ENCODE measurements at regions not wholly inside any gene's neighbourhood (a gene's known extent, or its start where the extent isn't known, plus 50 kb on each side); places are given as distances from the start of the nearest gene placed in this dataset.

- TF ChIP-seq XRCC5 (IDR thresholded peaks at IDR 0.05; ENCODE audit: low read depth, low read length) (no peak), ZNF764 (CRISPR knock-in tag; IDR thresholded peaks at IDR 0.05; ENCODE audit: low read depth) (no peak)
Measured at GRCh38 chr6:141347086-141347485, 785.6 kb upstream of the GJE1 start (continued).

DNA sequence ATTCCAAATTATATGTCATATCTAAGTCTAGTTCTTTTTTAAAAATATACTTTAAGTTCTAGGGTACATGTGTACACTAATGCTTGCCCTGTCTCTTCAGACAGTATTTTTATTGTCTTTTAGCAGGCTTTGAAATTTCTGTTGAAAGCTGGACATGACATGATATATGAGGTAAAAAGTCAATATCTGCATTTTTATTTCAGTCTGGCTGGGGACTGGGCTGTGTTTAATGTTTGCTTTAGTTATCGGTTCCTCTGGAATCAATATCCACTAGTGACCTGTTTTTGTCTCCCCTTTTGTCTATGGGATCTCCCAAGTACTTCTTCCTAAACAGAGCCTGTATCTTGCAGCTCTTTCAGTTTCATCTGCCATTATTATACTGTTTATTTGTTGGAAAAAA lies 786.2 kb upstream of the GJE1 start:
- CTCF ChIA-PET (ENCODE audit: low intra/inter-chr PET ratio), result no interaction called here
- TF ChIP-seq, protein P1, sequence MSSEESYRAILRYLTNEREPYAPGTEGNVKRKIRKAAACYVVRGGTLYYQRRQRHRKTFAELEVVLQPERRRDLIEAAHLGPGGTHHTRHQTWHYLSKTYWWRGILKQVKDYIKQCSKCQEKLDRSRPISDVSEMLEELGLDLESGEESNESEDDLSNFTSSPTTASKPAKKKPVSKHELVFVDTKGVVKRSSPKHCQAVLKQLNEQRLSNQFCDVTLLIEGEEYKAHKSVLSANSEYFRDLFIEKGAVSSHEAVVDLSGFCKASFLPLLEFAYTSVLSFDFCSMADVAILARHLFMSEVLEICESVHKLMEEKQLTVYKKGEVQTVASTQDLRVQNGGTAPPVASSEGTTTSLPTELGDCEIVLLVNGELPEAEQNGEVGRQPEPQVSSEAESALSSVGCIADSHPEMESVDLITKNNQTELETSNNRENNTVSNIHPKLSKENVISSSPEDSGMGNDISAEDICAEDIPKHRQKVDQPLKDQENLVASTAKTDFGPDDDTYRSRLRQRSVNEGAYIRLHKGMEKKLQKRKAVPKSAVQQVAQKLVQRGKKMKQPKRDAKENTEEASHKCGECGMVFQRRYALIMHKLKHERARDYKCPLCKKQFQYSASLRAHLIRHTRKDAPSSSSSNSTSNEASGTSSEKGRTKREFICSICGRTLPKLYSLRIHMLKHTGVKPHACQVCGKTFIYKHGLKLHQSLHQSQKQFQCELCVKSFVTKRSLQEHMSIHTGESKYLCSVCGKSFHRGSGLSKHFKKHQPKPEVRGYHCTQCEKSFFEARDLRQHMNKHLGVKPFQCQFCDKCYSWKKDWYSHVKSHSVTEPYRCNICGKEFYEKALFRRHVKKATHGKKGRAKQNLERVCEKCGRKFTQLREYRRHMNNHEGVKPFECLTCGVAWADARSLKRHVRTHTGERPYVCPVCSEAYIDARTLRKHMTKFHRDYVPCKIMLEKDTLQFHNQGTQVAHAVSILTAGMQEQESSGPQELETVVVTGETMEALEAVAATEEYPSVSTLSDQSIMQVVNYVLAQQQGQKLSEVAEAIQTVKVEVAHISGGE (CRISPR knock-in tag; IDR thresholded peaks at IDR 0.05), result no peak
- TF ChIP-seq MNT (conservative IDR thresholded peaks at IDR 0.05) (no peak), CCAR2 (IDR thresholded peaks at IDR 0.05; ENCODE audit: low read depth, low read length) (no peak), FOXP1 (CRISPR knock-in tag; IDR thresholded peaks at IDR 0.05) (no peak), TCF7L2 (IDR thresholded peaks at IDR 0.05; ENCODE audit: low read depth, low read length) (no peak), GATAD2A (IDR thresholded peaks at IDR 0.05) (no peak), ILF3 (IDR thresholded peaks at IDR 0.05; ENCODE audit: borderline replicate concordance) (no peak), SMAD4 (CRISPR knock-in tag; conservative IDR thresholded peaks at IDR 0.05) (no peak), CBFB (CRISPR knock-in tag; IDR thresholded peaks at IDR 0.05) (no peak), RFX1 (IDR thresholded peaks at IDR 0.05) (no peak), SMARCE1 (IDR thresholded peaks at IDR 0.05) (no peak), NUFIP1 (IDR thresholded peaks at IDR 0.05; ENCODE audit: partially characterized antibody) (no peak), RCOR1 (IDR thresholded peaks at IDR 0.05; ENCODE audit: borderline replicate concordance in 1 of 2, low read depth in 2 of 2, low read length in 2 of 2) (no peak)
- TF ChIP-seq, protein P2, sequence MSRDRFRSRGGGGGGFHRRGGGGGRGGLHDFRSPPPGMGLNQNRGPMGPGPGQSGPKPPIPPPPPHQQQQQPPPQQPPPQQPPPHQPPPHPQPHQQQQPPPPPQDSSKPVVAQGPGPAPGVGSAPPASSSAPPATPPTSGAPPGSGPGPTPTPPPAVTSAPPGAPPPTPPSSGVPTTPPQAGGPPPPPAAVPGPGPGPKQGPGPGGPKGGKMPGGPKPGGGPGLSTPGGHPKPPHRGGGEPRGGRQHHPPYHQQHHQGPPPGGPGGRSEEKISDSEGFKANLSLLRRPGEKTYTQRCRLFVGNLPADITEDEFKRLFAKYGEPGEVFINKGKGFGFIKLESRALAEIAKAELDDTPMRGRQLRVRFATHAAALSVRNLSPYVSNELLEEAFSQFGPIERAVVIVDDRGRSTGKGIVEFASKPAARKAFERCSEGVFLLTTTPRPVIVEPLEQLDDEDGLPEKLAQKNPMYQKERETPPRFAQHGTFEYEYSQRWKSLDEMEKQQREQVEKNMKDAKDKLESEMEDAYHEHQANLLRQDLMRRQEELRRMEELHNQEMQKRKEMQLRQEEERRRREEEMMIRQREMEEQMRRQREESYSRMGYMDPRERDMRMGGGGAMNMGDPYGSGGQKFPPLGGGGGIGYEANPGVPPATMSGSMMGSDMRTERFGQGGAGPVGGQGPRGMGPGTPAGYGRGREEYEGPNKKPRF (IDR thresholded peaks at IDR 0.05; ENCODE audit: low read depth, low read length), result no peak

More for the DNA sequence above, 786.2 kb upstream of the GJE1 start:
- H3K9me1 ChIP-seq (ENCODE audit: control insufficient read depth, insufficient read depth, low read length), result no peaks in the 10 kb centered on the region
- DNase-seq (ENCODE audit: extremely low read depth in 1 of 4, low spot score in 3 of 4) (no peak), FAIRE-seq (no peak), ATAC-seq (no peak)
- H3K9ac ChIP-seq (ENCODE audit: insufficient read depth in 1 of 2, low read depth in 2 of 2, low read length in 2 of 2), result no peak overlapping the region
- H3K79me2 ChIP-seq (ENCODE audit: control insufficient read depth, insufficient read depth, low read length), result no peaks in the 10 kb centered on the region
- no peak overlapping the region for H3K4me3 ChIP-seq
- H3K4me1 ChIP-seq (replicated peaks in 1 of 2; ENCODE audit: control insufficient read depth in 2 of 2, insufficient read depth in 2 of 2, low read length in 2 of 2), result no peaks in the 10 kb centered on the region
- in situ Hi-C loops (cut with MboI) (no loop called here), intact Hi-C loops (cut with micrococcal nuclease) (no loop called here)
- no peaks in the 10 kb centered on the region for H4K20me1 ChIP-seq (replicated peaks; ENCODE audit: control insufficient read depth, insufficient read depth, low read length)
- H3K9me3 ChIP-seq (replicated peaks; ENCODE audit: control insufficient read depth, insufficient read depth, low read depth, low read length), result no peaks in the 10 kb centered on the region
- no peaks in the 10 kb centered on the region for H3K27me3 ChIP-seq (ENCODE audit: control insufficient read depth in 2 of 2, insufficient read depth in 2 of 2, low read length in 2 of 2)
- no peak overlapping the region for H3K27ac ChIP-seq (ENCODE audit: extremely low read depth, low read depth, low read length)
- whole genome bisulfite sequencing (ENCODE audit: insufficient coverage, low coverage, missing lambda C conversion rate), result 0% methylated on average over 1 of the region's 1 CpG
- no peaks in the 10 kb centered on the region for H3K36me3 ChIP-seq (ENCODE audit: control insufficient read depth, insufficient read depth, low read length)
- BruUV-seq (replicated peaks), result no TSS peak
- POLR2A ChIA-PET, result no interaction called here
- H2AFZ ChIP-seq (ENCODE audit: low read depth, low read length), result no peak overlapping the region
- no peak overlapping the region for H3K4me2 ChIP-seq (ENCODE audit: insufficient read depth, low read length)

Measured in K562 (cell line).